ENCODE measurements at regions not wholly inside any gene's neighbourhood (a gene's known extent, or its start where the extent isn't known, plus 50 kb on each side); places are given as distances from the start of the nearest gene placed in this dataset.

DNA sequence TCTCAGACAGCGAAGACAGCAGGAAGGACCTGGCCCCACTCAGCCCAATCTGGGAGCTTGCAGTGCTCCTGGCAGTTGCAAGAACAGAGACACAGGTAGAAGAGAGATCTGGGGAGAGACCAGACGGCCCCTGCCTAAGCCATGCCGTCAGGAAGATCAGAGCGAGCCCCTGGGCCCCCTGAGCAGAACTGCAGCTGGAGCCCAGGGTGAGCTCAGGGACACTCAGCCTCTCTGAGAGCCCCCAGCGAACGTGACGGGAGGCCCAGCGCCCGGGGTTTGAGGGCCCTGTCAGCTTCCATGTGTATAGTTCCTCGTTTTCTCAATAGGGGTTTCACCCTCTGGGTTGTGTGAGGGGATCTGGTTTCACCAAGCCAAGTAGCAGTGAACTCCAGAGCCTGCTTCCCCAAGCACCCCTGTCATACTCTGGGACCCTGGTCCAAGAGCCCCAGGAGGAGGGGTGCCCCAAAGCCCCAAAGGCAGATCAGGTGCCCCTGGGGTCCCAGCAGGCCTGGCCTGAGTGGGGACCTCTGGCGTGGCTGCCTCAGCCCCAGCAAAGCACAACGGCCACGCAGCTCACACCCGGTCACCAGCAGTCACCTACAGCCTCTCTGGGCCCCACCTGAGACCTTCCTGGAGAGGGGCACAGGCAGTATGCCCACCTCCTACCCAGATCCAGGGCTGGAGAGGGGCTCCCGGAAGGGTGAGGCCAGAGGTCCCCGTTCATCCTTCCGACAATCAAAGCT, 431.3 kb upstream of the MYT1L start:
- no peak overlapping the region for H3K27ac ChIP-seq
- intact Hi-C loops (cut with DNase I), result no loop called here
- 70 to 82% methylated on average over 16 to 17 of the region's 17 CpGs for WGBS, 2 donors

DNA sequence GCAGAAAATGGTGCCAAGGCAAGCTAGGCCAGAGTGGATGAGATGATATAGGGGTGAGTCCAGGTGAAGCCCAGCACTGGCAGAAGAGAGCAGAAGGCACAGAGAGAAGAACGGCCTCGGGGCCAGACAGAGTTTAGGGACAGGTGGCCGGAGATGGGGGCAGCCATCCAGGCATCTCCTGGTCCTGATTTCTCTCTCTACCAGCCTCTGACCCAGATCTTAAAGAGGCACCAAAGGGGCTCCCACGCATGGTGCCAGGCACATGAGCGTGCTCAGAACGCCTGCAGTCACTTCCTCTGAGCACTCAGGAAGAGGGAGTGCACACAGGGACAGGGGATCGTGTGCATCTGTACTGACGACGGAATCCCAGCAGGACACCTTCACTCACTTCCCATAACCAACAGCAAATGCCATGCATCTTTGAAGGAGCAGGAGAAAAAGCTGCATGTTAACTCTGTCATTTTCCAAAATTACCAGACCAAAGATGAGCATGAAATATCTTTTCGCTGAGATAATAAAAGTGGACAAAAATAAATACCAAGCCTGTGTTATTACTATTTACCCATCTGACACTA, 427.8 kb upstream of the MYT1L start:
- no peak for TF ChIP-seq POLR2A (IDR thresholded peaks at IDR 0.05)
- TF ChIP-seq, protein P1, sequence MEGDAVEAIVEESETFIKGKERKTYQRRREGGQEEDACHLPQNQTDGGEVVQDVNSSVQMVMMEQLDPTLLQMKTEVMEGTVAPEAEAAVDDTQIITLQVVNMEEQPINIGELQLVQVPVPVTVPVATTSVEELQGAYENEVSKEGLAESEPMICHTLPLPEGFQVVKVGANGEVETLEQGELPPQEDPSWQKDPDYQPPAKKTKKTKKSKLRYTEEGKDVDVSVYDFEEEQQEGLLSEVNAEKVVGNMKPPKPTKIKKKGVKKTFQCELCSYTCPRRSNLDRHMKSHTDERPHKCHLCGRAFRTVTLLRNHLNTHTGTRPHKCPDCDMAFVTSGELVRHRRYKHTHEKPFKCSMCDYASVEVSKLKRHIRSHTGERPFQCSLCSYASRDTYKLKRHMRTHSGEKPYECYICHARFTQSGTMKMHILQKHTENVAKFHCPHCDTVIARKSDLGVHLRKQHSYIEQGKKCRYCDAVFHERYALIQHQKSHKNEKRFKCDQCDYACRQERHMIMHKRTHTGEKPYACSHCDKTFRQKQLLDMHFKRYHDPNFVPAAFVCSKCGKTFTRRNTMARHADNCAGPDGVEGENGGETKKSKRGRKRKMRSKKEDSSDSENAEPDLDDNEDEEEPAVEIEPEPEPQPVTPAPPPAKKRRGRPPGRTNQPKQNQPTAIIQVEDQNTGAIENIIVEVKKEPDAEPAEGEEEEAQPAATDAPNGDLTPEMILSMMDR (IDR thresholded peaks at IDR 0.05), result no peak
- no peaks in the 10 kb centered on the region for H3K27me3 ChIP-seq
- H3K4me3 ChIP-seq, result no peak overlapping the region
- H3K9me3 ChIP-seq, result peaks cover 0 to 1% (median 0%) of the 10 kb centered on the region in 3 donors
- ATAC-seq (no peak), DNase-seq (no peak)
- intact Hi-C loops (cut with DNase I), result no loop called here
- H3K36me3 ChIP-seq (replicated peaks in 1 of 2; ENCODE audit: insufficient read depth in 1 of 2, low read depth in 2 of 2), result no peaks in the 10 kb centered on the region
- 57 to 73% methylated on average over 9 to 10 of the region's 10 CpGs for WGBS, 2 donors
- H3K27ac ChIP-seq, result no peak overlapping the region
- no peaks in the 10 kb centered on the region for H3K4me1 ChIP-seq

More for the DNA sequence above, 431.3 kb upstream of the MYT1L start:
- DNase-seq (no peak), ATAC-seq (no peak)
- H3K4me1 ChIP-seq, result no peaks in the 10 kb centered on the region
- TF ChIP-seq, protein P1 (IDR thresholded peaks at IDR 0.05), result no peak
- TF ChIP-seq POLR2A (IDR thresholded peaks at IDR 0.05), result no peak
- no peaks in the 10 kb centered on the region for H3K27me3 ChIP-seq
- no peaks in the 10 kb centered on the region for H3K36me3 ChIP-seq (replicated peaks in 1 of 2; ENCODE audit: insufficient read depth in 1 of 2, low read depth in 2 of 2)
- H3K9me3 ChIP-seq, result no peaks in the 10 kb centered on the region
- H3K4me3 ChIP-seq, result no peak overlapping the region

DNA sequence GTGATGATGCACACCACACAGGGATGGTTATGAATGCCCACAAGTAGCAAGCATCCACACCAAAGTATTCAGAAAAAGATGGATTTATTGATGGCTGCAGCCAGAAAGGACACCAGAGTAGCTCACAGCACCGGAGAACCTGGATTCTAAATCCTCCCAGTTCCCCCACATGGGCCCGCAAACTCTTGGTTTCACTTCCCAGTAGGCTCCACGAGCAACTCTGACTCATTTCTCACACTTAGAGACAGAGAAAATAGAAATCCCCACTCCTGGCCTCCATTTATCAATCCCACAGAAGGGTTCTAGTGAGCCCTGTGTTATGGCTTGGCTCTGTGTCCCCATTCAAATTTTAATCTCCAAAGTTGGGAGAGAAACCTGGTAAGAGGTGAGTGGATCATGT, 426.7 kb upstream of the MYT1L start:
- H3K4me1 ChIP-seq, result no peaks in the 10 kb centered on the region
- no peaks in the 10 kb centered on the region for H3K27me3 ChIP-seq
- H3K9me3 ChIP-seq, result peaks cover 0 to 6% (median 0%) of the 10 kb centered on the region in 3 donors
- 64 to 79% methylated on average over 3 of the region's 3 CpGs for WGBS, 2 donors
- no peak for TF ChIP-seq POLR2A (IDR thresholded peaks at IDR 0.05)
- TF ChIP-seq, protein P1 (IDR thresholded peaks at IDR 0.05), result no peak
- H3K36me3 ChIP-seq (replicated peaks in 1 of 2; ENCODE audit: insufficient read depth in 1 of 2, low read depth in 2 of 2), result no peaks in the 10 kb centered on the region
- no peak overlapping the region for H3K4me3 ChIP-seq
- ATAC-seq (no peak), DNase-seq (no peak)
- intact Hi-C loops (cut with DNase I), result no loop called here
- no peak overlapping the region for H3K27ac ChIP-seq

DNA sequence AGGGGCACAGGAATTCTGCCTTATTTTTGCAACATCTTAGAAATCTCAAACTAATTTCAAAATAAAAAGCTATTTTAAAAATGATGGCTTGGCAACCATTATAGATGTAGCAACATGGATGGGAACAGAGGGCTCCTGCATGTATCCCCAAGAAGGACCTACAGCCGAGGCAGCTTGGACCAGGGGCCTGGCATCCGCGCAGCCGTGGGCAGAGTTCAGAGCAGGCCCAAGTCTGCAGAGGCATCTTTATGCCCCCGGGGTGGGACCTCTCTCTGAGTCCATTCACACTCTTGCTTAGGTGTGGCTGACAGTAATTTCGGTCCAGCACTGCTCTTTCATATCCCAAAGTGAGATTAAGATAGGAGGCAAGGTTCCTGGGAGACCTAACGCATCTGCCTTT, 425.8 kb upstream of the MYT1L start:
- Histone ChIP-seq H3K27me3 (no peaks in the 10 kb centered on the region), H3K9me3 (peaks cover 0 to 6% (median 0%) of the 10 kb centered on the region in 3 donors), H3K27ac (no peak overlapping the region), H3K4me1 (no peaks in the 10 kb centered on the region), H3K36me3 (replicated peaks in 1 of 2; ENCODE audit: insufficient read depth in 1 of 2, low read depth in 2 of 2) (no peaks in the 10 kb centered on the region), H3K4me3 (no peak overlapping the region)
- ATAC-seq (no peak), DNase-seq (no peak)
- 70 to 85% methylated on average over 6 to 7 of the region's 7 CpGs for WGBS, 2 donors
- TF ChIP-seq, protein P1 (IDR thresholded peaks at IDR 0.05), result no peak
- no peak for TF ChIP-seq POLR2A (IDR thresholded peaks at IDR 0.05)
- intact Hi-C loops (cut with DNase I), result no loop called here

Measured in body of pancreas (tissue), 4 donors.